DND-41 (cell line): ENCODE measurements at regions not wholly inside any gene's neighbourhood (a gene's known extent, or its start where the extent isn't known, plus 50 kb on each side); places are given as distances from the start of the nearest gene placed in this dataset.

Source experiments
- ATAC-seq: fragments of 200-7000 bp; cut with Tn5 transposase; 3 replicates; pipeline ENCODE4 v1.9.1; 2021; ENCODE audit warnings: low read depth; ENCODE audit not compliant: insufficient read depth
- DNase-seq: peaks from one replicate; pipeline ENCODE4 v3.0.0-alpha.2; 2020
- H2AFZ ChIP-seq: 2 replicates; pipeline ENCODE4 v1.6.0; 2012; ENCODE audit warnings: low read depth, low read length
- H3K27ac ChIP-seq: 2 replicates; pipeline ENCODE4 v1.5.1; 2012; ENCODE audit warnings: low read length, inconsistent platforms
- H3K27me3 ChIP-seq: fragments of 200-600 bp; sonication (generic); 2 replicates; pipeline ENCODE4 v1.6.0; 2012; ENCODE audit warnings: low read length, mild to moderate bottlenecking, inconsistent platforms; ENCODE audit not compliant: insufficient read depth, poor library complexity
- H3K36me3 ChIP-seq: 2 replicates; pipeline ENCODE4 v1.5.1; 2012; ENCODE audit warnings: low read length, inconsistent platforms; ENCODE audit not compliant: insufficient read depth
- H3K4me1 ChIP-seq: 2 replicates; pipeline ENCODE4 v1.5.1; 2012; ENCODE audit warnings: mild to moderate bottlenecking, low read length; ENCODE audit not compliant: insufficient read depth
- H3K4me2 ChIP-seq: 2 replicates; pipeline ENCODE4 v1.6.0; 2012; ENCODE audit warnings: mild to moderate bottlenecking, moderate library complexity, low read length, inconsistent platforms; ENCODE audit not compliant: insufficient read depth
- H3K4me3 ChIP-seq, 2 experiments: fragments of 200-600 bp in 1 of 2; shearing (Covaris generic) in 1 of 2; 2 replicates each; pipeline ENCODE4 v1.5.1; 2012 to 2016; ENCODE audit warnings: inconsistent platforms in 2 of 2, low read length in 2 of 2, mild to moderate bottlenecking in 2 of 2, low read depth in 1 of 2, moderate library complexity in 1 of 2
- H3K79me2 ChIP-seq: 2 replicates; pipeline ENCODE4 v1.6.0; 2012; ENCODE audit warnings: low read length, inconsistent platforms; ENCODE audit not compliant: insufficient read depth
- H3K9ac ChIP-seq: 2 replicates; pipeline ENCODE4 v1.6.0; 2012; ENCODE audit warnings: low read depth, mild to moderate bottlenecking, inconsistent platforms, low read length, moderate library complexity
- H3K9me3 ChIP-seq: 2 replicates; pipeline ENCODE4 v1.5.1; 2012; ENCODE audit warnings: low read length, moderate library complexity, mild to moderate bottlenecking, inconsistent platforms; ENCODE audit not compliant: insufficient read depth, severe bottlenecking
- H4K20me1 ChIP-seq: 2 replicates; pipeline ENCODE4 v1.6.0; 2012; ENCODE audit warnings: low read length; ENCODE audit not compliant: insufficient read depth
- CTCF ChIP-seq: IDR thresholded peaks from 2 replicates; pipeline ENCODE4 v1.5.1; 2012; ENCODE audit warnings: borderline replicate concordance, low read length, moderate library complexity, mild to moderate bottlenecking; ENCODE audit not compliant: poor library complexity, severe bottlenecking; ENCODE audit errors: extremely low read depth
- EZH2 ChIP-seq: IDR thresholded peaks from 3 replicates; pipeline ENCODE4 v1.6.1; 2012; ENCODE audit warnings: borderline replicate concordance, low read depth, mild to moderate bottlenecking, moderate library complexity, low read length, inconsistent platforms; ENCODE audit not compliant: severe bottlenecking

DNA sequence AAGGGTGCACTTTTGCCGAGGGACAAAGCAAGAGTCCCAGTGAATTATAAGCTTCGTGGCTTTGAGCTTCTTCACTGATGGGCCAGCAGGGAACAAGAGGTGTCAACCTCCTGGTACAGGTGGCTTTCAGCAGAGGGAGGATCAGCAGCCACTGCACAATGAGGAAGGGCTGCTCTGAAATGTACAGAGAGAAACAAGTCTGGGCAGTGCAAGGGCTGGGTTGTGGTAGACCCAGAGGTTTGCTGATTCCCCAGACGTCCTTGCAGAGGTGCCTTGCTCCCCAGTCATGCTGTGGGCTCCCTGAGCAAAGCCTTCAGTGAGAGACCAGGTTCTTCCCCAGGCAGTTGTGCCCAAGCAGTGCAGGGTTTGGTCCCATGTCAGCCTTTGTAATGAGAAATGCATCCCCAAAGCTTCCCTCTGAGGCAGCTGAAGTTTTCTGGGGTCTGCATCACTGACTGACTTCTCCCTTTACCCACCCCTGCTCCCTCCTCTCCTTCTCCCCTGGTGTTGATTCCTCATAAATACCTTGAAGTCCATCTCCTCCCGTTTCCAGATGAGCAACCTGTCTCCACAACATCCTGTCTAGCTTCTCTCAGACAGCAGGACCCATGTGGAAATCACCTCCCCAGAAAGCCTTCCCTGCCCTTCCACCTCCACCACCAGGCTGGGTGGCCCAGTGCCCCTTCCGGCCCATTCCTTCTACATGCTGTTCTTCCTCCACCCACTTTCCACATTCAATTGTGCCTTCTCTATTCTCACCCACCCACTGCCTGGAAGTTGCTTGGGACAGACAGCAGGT, 599.6 kb upstream of the ADAMTS16 start:
- DNase-seq (peak; percentile 38), ATAC-seq (peak; percentile 70)
- Histone ChIP-seq H4K20me1 (no peaks in the 10 kb centered on the region), H3K27me3 (no peaks in the 10 kb centered on the region), H2AFZ (no peak overlapping the region), H3K4me2 (no peak overlapping the region), H3K4me1 (peaks cover 63% of the 10 kb centered on the region), H3K4me3 (no peak overlapping the region), H3K9ac (peak overlapping the region; percentile 17; the same call in 1 of the 2 replicates), H3K27ac (peak overlapping the region; percentile 63), H3K79me2 (no peaks in the 10 kb centered on the region), H3K36me3 (no peaks in the 10 kb centered on the region), H3K9me3 (no peaks in the 10 kb centered on the region)
- no peak for TF ChIP-seq CTCF
- TF ChIP-seq EZH2: no peak

GRCh38 chr5:4541334-4541733, 598.8 kb upstream of the ADAMTS16 start:
- no peak overlapping the region for H3K4me3 ChIP-seq
- H3K9ac ChIP-seq: no peak overlapping the region
- no peaks in the 10 kb centered on the region for H3K9me3 ChIP-seq
- DNase-seq (no peak), ATAC-seq (no peak; the same call in 2 of the 3 replicates)
- no peak overlapping the region for H2AFZ ChIP-seq
- no peaks in the 10 kb centered on the region for H3K27me3 ChIP-seq
- H3K79me2 ChIP-seq: no peaks in the 10 kb centered on the region
- H3K4me1 ChIP-seq: peaks cover 64% of the 10 kb centered on the region
- H3K27ac ChIP-seq: peak overlapping the region; percentile 63
- no peaks in the 10 kb centered on the region for H4K20me1 ChIP-seq
- TF ChIP-seq CTCF: no peak
- H3K4me2 ChIP-seq: no peak overlapping the region
- no peaks in the 10 kb centered on the region for H3K36me3 ChIP-seq

GRCh38 chr5:4542145-4542778, 597.9 kb upstream of the ADAMTS16 start:
- Histone ChIP-seq H3K9ac (no peak overlapping the region), H3K27ac (peak overlapping the region; percentile 39; the same call in 1 of the 2 replicates), H3K4me3 (no peak overlapping the region), H3K27me3 (no peaks in the 10 kb centered on the region), H4K20me1 (no peaks in the 10 kb centered on the region), H3K4me2 (no peak overlapping the region), H3K79me2 (no peaks in the 10 kb centered on the region), H3K36me3 (no peaks in the 10 kb centered on the region), H3K4me1 (peaks cover 72% of the 10 kb centered on the region), H2AFZ (no peak overlapping the region), H3K9me3 (no peaks in the 10 kb centered on the region)
- ATAC-seq (no peak), DNase-seq (no peak)
- TF ChIP-seq EZH2 (no peak), CTCF (no peak)
